Panc1 (cell line): ENCODE measurements at regions not wholly inside any gene's neighbourhood (a gene's known extent, or its start where the extent isn't known, plus 50 kb on each side); places are given as distances from the start of the nearest gene placed in this dataset.

Source experiments
- ATAC-seq: fragments of 200-7000 bp; cut with Tn5 transposase; 2 replicates; pipeline ENCODE4 v1.9.1; 2020; ENCODE audit warnings: mild to moderate bottlenecking, moderate library complexity
- BruUV-seq: library from RNA; stranded (reverse); fragments of 400-500 nt; replicated peaks from 2 replicates; lab custom pipeline; 2021; lab: Mats Ljungman, UMichigan
- CTCF ChIA-PET: fragments of 300-600 bp; sonication (Branson Sonifier 250); formaldehyde crosslinking; loops from one replicate; lab custom pipeline; 2022; ENCODE audit warnings: antibody characterized with exemption; lab: Charles Lee
- POLR2A ChIA-PET: fragments of 300-600 bp; sonication (Branson Sonifier 250); formaldehyde crosslinking; loops from one replicate; lab custom pipeline; 2022; ENCODE audit warnings: antibody characterized with exemption; lab: Charles Lee
- DNase-seq: peaks from one replicate; pipeline ENCODE4 v3.0.0-alpha.2; 2010; ENCODE audit warnings: low read depth, low spot score
- H3K27ac ChIP-seq: 2 replicates; pipeline ENCODE4 v1.5.1; 2011; ENCODE audit warnings: mild to moderate bottlenecking, low read length, inconsistent platforms
- H3K27me3 ChIP-seq: fragments of 200-500 bp; sonication (Bioruptor generic); 2 replicates; pipeline ENCODE4 v1.6.0; 2014; ENCODE audit warnings: low read length, inconsistent platforms; ENCODE audit not compliant: control insufficient read depth, insufficient read depth
- H3K36me3 ChIP-seq: fragments of 200-500 bp; sonication (Bioruptor generic); 2 replicates; pipeline ENCODE4 v1.5.1; 2014; ENCODE audit warnings: inconsistent platforms, mild to moderate bottlenecking, low read length, moderate library complexity; ENCODE audit not compliant: control insufficient read depth, insufficient read depth
- H3K4me1 ChIP-seq: 2 replicates; pipeline ENCODE4 v1.5.1; 2011; ENCODE audit warnings: inconsistent platforms, mild to moderate bottlenecking, low read length, moderate library complexity; ENCODE audit not compliant: control insufficient read depth, insufficient read depth
- H3K4me3 ChIP-seq, 2 experiments: 2 replicates each; pipeline ENCODE4 v1.5.1; 2011 to 2012; ENCODE audit warnings: low read depth in 2 of 2, low read length in 2 of 2, mild to moderate bottlenecking in 2 of 2, inconsistent platforms in 1 of 2, moderate library complexity in 1 of 2
- H3K9me3 ChIP-seq: fragments of 200-500 bp; sonication (Bioruptor generic); 2 replicates; pipeline ENCODE4 v1.5.1; 2014; ENCODE audit warnings: low read depth, mild to moderate bottlenecking, inconsistent platforms, low read length, moderate library complexity; ENCODE audit not compliant: control insufficient read depth, insufficient read depth
- POLR2AphosphoS5 ChIP-seq: IDR thresholded peaks from 2 replicates; pipeline ENCODE4 v1.6.1; 2012; ENCODE audit warnings: mild to moderate bottlenecking, low read depth, low read length, moderate library complexity
- SIN3A ChIP-seq: IDR thresholded peaks from 2 replicates; pipeline ENCODE4 v1.6.1; 2012; ENCODE audit warnings: low read depth, mild to moderate bottlenecking, low read length, moderate library complexity, borderline replicate concordance; ENCODE audit not compliant: insufficient read depth
- TCF7L2 ChIP-seq: IDR thresholded peaks from 2 replicates; pipeline ENCODE4 v1.6.1; 2011; ENCODE audit warnings: mild to moderate bottlenecking, low read depth, low read length, inconsistent platforms
- in situ Hi-C: cut with HindIII; loops from 2 replicates; pipeline ENCODE4 v1.10.0; 2016; ENCODE audit warnings: low sequenced_read_pairs, low pct_unique_long_range_greater_than_20kb
- intact Hi-C: fragments of 100-400 bp; cut with micrococcal nuclease; formaldehyde crosslinking; loops from one replicate; pipeline ENCODE4 v1.10.0; 2022; ENCODE audit not compliant: unreplicated experiment
- TF ChIP-seq, protein P1 (sequence below): fragments of 450-650 bp; IDR thresholded peaks from 2 replicates; pipeline ENCODE4 v1.5.1; 2017; ENCODE audit warnings: mild to moderate bottlenecking
- TF ChIP-seq, protein P2 (sequence below), 2 experiments: IDR thresholded peaks; 2 replicates each; pipeline ENCODE4 v1.6.1; 2011 to 2012; ENCODE audit warnings: low read depth in 2 of 2, control low read depth in 1 of 2, low read length in 1 of 2, mild to moderate bottlenecking in 1 of 2, moderate library complexity in 1 of 2; ENCODE audit not compliant: insufficient read depth in 1 of 2

DNA sequence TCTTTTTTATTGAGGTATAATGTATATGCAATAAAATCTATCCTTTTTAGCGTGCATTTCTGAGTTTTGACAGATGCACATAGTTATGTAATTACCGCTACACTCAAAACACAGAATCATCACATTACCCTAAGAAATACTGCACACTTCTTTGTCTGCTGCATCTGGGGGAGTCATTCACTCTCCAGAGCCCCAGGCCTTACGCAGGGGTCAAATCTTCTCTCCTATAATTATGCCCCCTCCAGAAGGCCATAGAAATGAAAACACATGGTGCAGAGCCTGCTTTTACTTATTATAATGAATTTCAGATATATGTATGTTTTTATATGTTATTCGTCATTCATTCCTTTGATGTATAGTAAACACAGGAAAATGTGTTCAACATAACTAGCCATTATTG lies 296.5 kb upstream of the TMEM132C start:
- intact Hi-C loops, result no loop called here
- ChIA-PET CTCF (no interaction called here), POLR2A (no interaction called here)
- TF ChIP-seq TCF7L2 (no peak), POLR2AphosphoS5 (no peak), SIN3A (no peak)
- TF ChIP-seq, protein P1, sequence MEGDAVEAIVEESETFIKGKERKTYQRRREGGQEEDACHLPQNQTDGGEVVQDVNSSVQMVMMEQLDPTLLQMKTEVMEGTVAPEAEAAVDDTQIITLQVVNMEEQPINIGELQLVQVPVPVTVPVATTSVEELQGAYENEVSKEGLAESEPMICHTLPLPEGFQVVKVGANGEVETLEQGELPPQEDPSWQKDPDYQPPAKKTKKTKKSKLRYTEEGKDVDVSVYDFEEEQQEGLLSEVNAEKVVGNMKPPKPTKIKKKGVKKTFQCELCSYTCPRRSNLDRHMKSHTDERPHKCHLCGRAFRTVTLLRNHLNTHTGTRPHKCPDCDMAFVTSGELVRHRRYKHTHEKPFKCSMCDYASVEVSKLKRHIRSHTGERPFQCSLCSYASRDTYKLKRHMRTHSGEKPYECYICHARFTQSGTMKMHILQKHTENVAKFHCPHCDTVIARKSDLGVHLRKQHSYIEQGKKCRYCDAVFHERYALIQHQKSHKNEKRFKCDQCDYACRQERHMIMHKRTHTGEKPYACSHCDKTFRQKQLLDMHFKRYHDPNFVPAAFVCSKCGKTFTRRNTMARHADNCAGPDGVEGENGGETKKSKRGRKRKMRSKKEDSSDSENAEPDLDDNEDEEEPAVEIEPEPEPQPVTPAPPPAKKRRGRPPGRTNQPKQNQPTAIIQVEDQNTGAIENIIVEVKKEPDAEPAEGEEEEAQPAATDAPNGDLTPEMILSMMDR, result no peak
- TF ChIP-seq, protein P2, sequence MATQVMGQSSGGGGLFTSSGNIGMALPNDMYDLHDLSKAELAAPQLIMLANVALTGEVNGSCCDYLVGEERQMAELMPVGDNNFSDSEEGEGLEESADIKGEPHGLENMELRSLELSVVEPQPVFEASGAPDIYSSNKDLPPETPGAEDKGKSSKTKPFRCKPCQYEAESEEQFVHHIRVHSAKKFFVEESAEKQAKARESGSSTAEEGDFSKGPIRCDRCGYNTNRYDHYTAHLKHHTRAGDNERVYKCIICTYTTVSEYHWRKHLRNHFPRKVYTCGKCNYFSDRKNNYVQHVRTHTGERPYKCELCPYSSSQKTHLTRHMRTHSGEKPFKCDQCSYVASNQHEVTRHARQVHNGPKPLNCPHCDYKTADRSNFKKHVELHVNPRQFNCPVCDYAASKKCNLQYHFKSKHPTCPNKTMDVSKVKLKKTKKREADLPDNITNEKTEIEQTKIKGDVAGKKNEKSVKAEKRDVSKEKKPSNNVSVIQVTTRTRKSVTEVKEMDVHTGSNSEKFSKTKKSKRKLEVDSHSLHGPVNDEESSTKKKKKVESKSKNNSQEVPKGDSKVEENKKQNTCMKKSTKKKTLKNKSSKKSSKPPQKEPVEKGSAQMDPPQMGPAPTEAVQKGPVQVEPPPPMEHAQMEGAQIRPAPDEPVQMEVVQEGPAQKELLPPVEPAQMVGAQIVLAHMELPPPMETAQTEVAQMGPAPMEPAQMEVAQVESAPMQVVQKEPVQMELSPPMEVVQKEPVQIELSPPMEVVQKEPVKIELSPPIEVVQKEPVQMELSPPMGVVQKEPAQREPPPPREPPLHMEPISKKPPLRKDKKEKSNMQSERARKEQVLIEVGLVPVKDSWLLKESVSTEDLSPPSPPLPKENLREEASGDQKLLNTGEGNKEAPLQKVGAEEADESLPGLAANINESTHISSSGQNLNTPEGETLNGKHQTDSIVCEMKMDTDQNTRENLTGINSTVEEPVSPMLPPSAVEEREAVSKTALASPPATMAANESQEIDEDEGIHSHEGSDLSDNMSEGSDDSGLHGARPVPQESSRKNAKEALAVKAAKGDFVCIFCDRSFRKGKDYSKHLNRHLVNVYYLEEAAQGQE (IDR thresholded peaks at IDR 0.05; ENCODE audit: insufficient read depth in 1 of 2, low read depth in 2 of 2, low read length in 1 of 2), result no peak
- BruUV-seq, result no TSS peak
- in situ Hi-C loops, result no loop called here
- Histone ChIP-seq H3K4me3 (no peak overlapping the region), H3K4me1 (no peaks in the 10 kb centered on the region), H3K9me3 (no peaks in the 10 kb centered on the region), H3K36me3 (no peaks in the 10 kb centered on the region), H3K27ac (no peak overlapping the region), H3K27me3 (no peaks in the 10 kb centered on the region)
- no peak for ATAC-seq
- DNase-seq, result no peak

DNA sequence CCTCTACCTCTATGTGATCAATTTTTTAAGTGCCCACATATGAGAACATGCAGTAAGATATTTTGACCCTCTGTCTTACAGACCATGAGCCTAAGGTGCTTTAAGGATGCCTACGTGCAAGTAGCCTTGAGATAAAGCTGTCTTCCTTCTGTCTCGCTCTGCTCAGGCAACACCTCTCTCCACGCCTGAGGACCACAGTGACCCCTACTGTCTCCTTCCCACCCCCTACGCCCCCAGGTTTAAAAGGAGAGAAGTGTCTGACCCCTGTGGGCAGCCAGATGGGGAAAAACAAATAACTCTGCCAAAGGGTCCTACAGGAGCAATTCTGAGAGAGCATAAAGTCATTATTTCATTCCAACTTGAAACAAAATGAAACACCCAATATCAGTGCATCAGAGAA lies 286.4 kb upstream of the TMEM132C start:
- no TSS peak for BruUV-seq
- DNase-seq (no peak), ATAC-seq (no peak)
- H3K9me3 ChIP-seq, result no peaks in the 10 kb centered on the region
- H3K4me1 ChIP-seq, result no peaks in the 10 kb centered on the region
- TF ChIP-seq, protein P1, result no peak
- TF ChIP-seq SIN3A (no peak), TCF7L2 (no peak), POLR2AphosphoS5 (no peak)
- TF ChIP-seq, protein P2 (IDR thresholded peaks at IDR 0.05; ENCODE audit: insufficient read depth in 1 of 2, low read depth in 2 of 2, low read length in 1 of 2), result no peak
- ChIA-PET POLR2A (no interaction called here), CTCF (no interaction called here)
- no peaks in the 10 kb centered on the region for H3K27me3 ChIP-seq
- no peak overlapping the region for H3K27ac ChIP-seq
- H3K4me3 ChIP-seq, result no peak overlapping the region
- in situ Hi-C loops, result no loop called here
- no peaks in the 10 kb centered on the region for H3K36me3 ChIP-seq
- intact Hi-C loops, result no loop called here
